HG02588 (cell line): ENCODE measurements at regions not wholly inside any gene's neighbourhood (a gene's known extent, or its start where the extent isn't known, plus 50 kb on each side); places are given as distances from the start of the nearest gene placed in this dataset.
"Not testable (repeated sequence)": the region's sequence is repeated elsewhere in the genome, so short reads cannot be mapped to it uniquely, and the experiment has no call there.

ENCODE experiments used
- ATAC-seq: cut with Tn5 transposase; IDR thresholded peaks from one replicate; pipeline ENCODE4 v1.9.1; 2021; ENCODE audit warnings: mild to moderate bottlenecking, moderate library complexity; ENCODE audit not compliant: unreplicated experiment

- ATAC-seq: no peak
Observed at GRCh38 chr14:55891692-55892091, 226.5 kb upstream of the PELI2 start.

DNA sequence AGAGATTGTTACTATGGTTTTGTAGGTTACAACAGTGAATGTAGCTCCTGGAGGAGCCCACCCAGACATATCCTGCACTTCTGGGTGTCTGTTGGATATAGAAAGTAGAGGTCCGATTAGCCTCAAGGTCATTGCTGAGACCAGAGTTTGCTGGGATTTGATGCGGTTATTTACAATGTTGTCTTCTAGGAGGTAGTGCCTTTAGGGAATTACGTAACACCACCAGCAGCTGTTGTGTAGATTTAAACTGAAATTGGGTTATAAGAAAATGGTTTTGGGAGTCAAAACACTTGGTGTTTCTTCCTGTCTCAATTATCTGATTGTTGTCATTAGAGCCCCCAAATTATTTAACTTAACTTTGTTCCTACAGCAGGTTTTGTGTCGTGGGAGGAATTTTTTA lies 225.3 kb upstream of the PELI2 start:
- no peak for ATAC-seq

GRCh38 chr14:55893705-55894104 lies 224.5 kb upstream of the PELI2 start:
- ATAC-seq: no peak

DNA sequence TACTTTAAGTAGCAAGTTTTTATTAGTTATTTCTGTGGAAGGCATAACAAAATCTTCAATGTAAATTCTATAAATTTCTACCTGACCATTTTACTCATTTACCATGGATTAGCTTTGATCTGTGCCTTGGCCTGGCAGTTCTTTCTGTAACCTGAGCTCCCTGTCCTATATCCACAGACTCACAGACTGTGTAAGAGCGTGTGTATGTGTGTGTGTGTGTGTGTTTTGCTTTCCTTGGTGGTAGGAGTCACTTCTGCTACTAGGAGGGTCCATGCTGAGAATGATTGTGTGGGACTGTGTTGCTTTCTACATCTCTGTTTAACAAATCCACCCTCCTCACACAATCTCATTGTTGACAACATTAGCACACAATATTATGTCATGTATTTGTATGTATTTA lies 221.2 kb upstream of the PELI2 start:
- no peak for ATAC-seq

GRCh38 chr14:55898938-55899337 lies 219.3 kb upstream of the PELI2 start:
- no peak for ATAC-seq

DNA sequence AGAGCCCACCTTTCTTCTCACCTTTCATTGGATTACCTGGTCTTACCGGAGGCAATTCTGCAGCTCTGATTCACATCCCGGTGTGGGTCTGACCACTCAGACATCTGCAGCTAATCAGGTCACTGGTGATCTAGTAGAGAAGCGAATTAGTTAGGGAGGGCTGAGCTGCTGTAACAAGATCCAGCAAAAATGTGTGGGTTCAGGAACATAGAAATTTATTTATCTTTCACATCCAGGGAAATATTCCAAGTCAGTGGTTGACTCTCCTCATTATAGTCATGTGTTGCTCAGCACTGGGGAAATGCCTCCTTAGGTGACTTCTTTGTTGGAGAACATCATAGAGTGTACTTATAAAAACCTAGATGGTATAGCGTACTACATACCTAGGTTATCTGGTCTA lies 218.7 kb upstream of the PELI2 start:
- ATAC-seq: no peak

DNA sequence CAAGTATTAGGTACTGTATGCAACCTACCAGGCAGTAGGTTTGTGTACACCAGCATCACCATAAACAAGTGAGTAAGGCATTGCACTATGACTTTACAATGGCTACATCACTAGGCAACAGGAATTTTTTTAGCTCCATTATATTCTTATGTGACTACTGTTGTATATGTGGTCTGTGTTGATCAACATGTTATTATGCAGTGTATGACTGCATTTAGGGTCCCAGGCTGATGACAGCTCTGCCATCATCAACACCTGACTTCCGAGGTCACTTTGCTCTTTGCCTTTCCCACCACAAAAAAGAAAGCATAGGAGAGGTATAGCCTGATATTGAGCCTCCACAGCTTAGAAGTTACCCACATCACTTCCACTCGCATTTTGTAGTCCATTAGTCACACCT lies 217.5 kb upstream of the PELI2 start:
- ATAC-seq: no peak

DNA sequence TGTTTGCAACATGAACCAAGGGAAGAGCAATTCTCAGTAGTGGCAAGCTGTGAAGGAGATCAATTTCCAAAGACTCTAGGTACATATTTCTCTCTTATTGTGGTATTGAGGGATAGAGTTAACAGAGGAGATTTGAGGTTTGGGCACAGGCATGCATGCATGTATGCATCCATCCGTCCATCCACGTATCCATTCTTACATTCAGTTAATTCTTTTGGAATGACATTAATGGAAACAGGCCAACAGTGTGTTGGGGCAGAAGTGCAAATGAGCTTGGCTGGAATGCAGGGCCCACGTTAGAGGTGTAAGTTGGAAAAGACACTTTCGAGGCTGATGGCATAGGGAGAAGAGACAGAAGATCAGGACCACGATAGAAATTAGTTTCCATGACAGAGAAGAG lies 216.9 kb upstream of the PELI2 start:
- no peak for ATAC-seq

- no peak for ATAC-seq
Observed at GRCh38 chr14:55902241-55902640, 216.0 kb upstream of the PELI2 start.

- ATAC-seq: no peak
Observed at GRCh38 chr14:55904086-55904485, 214.1 kb upstream of the PELI2 start.

- no peak for ATAC-seq
Observed at GRCh38 chr14:55908106-55908505, 210.1 kb upstream of the PELI2 start.

DNA sequence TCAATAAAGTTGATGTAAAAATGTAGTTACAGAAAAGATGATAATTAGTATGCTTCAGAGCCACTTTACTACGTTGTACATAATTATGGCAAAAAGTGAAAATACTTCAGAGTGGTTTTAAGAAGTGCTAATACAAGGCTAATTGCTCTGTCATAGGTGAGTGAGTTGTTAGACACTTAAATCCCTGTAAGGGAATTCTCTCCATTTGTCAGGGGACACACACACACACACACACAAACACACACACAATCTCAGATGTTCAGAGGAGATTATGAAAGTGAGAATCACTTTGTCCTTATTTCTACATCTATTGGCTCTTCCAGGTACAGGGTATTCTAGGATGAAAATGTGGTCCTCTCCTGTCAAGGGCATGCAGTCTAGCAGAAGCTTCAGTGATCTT lies 208.3 kb upstream of the PELI2 start:
- ATAC-seq: no peak

DNA sequence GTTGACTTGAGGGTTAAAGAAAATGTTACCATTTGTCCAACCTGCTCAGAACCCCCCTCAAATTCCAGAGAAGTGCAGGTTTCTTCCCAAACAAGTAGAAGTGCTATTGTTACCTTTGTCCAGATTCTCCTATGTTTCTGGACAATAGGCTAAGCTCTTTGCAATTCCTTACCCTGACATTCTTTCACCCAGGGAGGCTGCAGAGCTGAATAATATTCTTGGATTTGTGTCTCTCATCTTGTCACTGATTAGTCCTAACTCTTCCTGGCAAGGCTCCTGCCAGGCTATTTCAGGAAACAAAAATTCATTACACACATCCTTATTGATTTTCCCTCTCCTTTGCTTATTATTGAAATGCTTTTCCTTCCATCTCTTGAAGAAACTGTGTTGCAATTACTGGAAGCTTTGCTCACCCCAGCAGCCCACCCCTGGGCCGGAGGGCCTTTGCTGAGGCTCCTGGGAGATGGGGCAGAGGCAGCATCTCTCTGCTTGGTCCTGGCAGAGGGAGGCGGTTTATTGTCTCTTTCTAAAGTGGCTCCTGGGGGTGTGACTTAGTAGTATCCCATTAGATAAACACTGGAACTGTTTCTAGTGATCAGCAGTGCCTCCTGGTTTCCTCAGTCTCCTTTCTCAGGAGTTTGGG lies 207.5 kb upstream of the PELI2 start:
- no peak for ATAC-seq

- no peak for ATAC-seq
Observed at GRCh38 chr14:55911776-55912175, 206.4 kb upstream of the PELI2 start.

DNA sequence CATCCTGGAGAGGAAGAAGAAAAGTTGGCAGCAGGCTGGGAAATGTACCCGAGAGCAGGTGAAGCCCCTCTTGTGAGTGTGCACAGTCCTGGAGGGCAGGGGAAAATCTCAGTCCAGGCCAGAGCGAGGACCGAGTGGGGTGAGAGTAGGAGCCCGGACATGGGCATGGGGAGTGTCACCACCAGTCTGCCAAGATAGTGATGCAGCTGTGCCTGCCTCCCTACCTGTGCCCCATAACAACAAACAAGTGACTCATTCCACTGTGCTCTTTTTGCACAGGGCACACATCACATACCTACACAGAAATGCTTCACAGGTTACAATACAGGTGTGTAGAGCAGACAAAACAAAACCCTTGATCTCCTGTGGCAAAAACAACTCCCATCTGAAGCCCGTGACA lies 205.9 kb upstream of the PELI2 start:
- no peak for ATAC-seq

DNA sequence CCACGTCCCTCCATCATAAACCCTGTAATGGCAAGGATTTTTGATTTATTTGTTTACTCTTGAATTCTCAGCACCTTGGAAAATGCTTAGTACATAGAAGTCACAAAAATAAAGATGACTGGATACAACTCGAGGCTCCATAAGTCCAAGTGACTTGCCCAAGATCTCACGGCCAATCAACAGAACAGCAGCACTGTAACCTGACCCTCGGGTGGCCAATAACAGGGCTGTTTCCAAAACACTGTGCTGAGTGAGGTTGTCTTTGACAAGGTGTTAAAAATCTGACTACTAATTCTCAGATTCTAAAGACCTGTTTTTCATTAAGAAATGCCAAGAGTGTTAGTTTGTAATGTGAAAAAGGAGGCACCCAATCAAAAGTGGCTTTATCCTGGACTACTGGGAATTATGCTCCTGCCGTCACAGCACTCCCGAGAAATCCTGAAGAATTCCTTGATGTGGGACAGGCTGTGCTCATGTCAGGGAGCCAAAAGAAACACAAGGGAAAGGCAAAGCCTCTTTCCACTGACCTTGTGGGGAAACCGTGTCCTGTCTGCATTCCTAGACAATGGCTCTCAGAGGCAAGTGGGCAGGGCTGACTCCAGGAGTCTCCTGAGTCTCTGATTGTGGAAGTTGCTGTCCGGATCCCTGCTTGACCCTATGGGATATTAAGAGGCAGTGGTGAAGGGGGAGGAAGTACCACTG lies 204.7 kb upstream of the PELI2 start:
- ATAC-seq: no peak

GRCh38 chr14:55914771-55915170 lies 203.4 kb upstream of the PELI2 start:
- ATAC-seq: no peak

DNA sequence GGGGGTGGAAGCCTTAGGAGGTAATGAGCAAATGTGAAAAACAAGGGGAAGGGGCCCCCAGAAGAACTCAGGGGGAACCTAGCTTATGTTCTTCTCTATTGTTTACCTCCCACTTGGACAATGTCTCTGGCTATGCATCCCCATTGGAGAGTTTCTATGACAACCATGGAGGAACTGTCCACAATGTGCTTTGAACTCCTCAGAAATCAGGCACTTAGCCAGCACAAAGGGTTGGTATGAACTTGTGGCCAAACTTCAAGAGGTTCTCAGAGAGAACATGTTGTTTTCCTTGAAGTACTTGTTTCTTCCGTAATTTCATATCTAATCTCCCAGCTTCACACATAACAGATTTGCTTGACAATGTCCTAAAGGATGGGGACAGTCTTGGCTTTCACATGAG lies 202.8 kb upstream of the PELI2 start:
- no peak for ATAC-seq

DNA sequence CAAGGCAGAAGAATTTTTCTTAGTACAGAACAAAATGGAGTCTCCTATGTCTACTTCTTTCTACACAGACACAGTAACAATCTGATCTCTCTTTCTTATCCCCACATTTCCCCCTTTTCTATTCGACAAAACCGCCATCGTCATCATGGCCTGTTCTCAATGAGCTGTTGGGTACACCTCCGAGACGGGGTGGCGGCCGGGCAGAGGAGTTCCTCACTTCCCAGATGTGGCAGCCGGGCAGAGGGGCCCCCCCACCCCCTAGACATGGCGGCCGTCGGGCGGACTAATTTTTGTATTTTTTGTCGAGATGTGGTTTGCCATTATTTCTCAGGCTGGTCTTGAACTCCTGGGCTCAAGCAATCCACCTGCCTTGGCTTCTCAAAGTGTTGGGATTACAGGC lies 198.4 kb upstream of the PELI2 start:
- not testable (repeated sequence) for ATAC-seq

- no peak for ATAC-seq
Observed at GRCh38 chr14:55921511-55921910, 196.7 kb upstream of the PELI2 start.

GRCh38 chr14:55926007-55926406 lies 192.2 kb upstream of the PELI2 start:
- ATAC-seq: no peak

DNA sequence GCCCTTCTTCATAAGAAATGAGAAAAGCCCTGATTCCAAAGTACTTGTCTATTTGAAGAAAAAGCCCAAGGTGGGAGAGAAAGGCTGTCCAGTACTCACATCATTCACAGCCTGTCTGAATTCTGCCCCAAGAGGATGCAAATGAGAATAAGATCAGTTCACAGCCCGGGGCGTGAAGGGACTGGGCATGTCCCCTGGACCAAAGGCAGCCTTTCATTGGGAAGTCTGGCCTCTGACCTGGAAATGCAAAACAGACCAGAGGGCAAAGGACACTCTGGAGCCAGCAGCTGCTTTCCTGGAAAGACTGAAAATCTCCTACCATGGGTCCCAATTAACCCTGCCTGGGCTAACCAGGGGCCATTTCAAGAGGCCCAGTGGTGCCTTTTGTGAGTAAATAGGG lies 191.2 kb upstream of the PELI2 start:
- ATAC-seq: no peak

DNA sequence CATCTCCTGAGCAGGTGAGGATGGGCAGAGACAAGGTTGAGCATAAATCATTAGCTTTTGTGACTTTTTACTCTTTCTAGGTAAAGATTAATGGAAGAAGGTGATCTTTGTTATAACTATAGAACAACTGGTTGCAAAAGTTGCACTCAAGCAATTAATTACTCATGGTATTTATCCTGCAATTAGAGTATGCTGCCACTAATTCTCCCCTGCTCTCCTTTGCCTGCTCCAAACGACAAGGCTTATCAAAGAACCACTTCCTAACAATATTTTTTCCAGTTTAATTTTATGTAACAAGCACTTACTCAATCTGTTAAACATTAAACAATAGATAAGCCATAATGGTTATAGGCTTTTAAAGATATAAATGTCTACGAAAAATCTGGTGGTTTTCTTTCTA lies 189.9 kb upstream of the PELI2 start:
- no peak for ATAC-seq
